Endothelial cell of umbilical vein (primary cell): ENCODE measurements at regions not wholly inside any gene's neighbourhood (a gene's known extent, or its start where the extent isn't known, plus 50 kb on each side); places are given as distances from the start of the nearest gene placed in this dataset.

Source experiments
- EZH2 ChIP-seq: IDR thresholded peaks from 2 replicates; pipeline ENCODE4 v1.6.1; 2012; ENCODE audit warnings: borderline replicate concordance, low read depth, mild to moderate bottlenecking, moderate library complexity, low read length, inconsistent platforms; ENCODE audit not compliant: severe bottlenecking
- TF ChIP-seq, protein P1 (sequence below), 2 donors: IDR thresholded peaks; 1 replicate in 1 of 2; 2 replicates in 1 of 2; pipeline ENCODE4 v1.5.1; 2011; ENCODE audit warnings: low read length in 2 of 2, mild to moderate bottlenecking in 2 of 2, moderate library complexity in 2 of 2, control low read depth in 1 of 2, inconsistent platforms in 1 of 2, low read depth in 1 of 2; ENCODE audit not compliant: insufficient read depth in 1 of 2; ENCODE audit errors: extremely low read depth in 1 of 2

DNA sequence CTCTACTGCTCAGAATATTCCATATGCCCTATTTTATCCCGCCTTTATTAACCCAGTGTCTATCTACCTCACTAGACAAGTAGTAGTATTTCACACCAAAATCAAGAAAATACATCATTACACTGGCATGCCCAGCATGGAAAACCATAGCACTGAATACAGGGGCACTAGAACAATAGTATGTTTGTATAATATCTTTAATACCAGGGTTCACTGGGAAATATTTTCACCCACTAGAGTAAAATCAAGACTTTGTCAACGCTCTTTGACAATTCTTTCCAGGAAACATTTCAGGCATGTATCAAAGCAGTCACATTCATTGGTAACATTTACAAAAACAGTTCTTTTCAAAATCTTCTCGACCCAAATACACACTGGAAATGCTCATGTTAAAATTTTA lies 119.3 kb upstream of the BEND6 start:
- TF ChIP-seq, protein P1, sequence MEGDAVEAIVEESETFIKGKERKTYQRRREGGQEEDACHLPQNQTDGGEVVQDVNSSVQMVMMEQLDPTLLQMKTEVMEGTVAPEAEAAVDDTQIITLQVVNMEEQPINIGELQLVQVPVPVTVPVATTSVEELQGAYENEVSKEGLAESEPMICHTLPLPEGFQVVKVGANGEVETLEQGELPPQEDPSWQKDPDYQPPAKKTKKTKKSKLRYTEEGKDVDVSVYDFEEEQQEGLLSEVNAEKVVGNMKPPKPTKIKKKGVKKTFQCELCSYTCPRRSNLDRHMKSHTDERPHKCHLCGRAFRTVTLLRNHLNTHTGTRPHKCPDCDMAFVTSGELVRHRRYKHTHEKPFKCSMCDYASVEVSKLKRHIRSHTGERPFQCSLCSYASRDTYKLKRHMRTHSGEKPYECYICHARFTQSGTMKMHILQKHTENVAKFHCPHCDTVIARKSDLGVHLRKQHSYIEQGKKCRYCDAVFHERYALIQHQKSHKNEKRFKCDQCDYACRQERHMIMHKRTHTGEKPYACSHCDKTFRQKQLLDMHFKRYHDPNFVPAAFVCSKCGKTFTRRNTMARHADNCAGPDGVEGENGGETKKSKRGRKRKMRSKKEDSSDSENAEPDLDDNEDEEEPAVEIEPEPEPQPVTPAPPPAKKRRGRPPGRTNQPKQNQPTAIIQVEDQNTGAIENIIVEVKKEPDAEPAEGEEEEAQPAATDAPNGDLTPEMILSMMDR (IDR thresholded peaks at IDR 0.05; ENCODE audit: extremely low read depth in 1 of 2, insufficient read depth in 1 of 2, low read depth in 1 of 2, low read length in 2 of 2) = no peak
- no peak for TF ChIP-seq EZH2
